ENCODE measurements at regions not wholly inside any gene's neighbourhood (a gene's known extent, or its start where the extent isn't known, plus 50 kb on each side); places are given as distances from the start of the nearest gene placed in this dataset.
"Not testable (repeated sequence)": the region's sequence is repeated elsewhere in the genome, so short reads cannot be mapped to it uniquely, and the experiment has no call there.

DNA sequence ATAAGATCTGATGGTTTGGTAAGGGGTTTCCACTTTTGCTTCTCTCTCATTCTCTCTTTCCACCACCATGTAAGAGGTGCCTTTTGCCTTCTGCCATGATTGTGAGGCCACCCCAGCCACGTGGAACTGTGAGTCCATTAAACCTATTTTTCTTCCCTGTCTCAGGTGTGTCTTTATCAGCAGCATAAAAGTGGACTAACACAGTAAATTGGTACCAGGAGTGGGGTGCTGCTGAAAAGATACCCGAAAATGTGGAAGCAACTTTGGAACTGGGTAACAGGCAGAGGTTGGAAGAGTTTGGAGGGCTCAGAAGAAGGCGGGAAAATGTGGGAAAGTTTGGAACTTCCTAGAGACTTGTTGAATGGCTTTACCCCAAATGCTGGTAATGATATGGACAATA is 226.4 kb upstream of the MSX2 start:
- TF ChIP-seq, protein P1, sequence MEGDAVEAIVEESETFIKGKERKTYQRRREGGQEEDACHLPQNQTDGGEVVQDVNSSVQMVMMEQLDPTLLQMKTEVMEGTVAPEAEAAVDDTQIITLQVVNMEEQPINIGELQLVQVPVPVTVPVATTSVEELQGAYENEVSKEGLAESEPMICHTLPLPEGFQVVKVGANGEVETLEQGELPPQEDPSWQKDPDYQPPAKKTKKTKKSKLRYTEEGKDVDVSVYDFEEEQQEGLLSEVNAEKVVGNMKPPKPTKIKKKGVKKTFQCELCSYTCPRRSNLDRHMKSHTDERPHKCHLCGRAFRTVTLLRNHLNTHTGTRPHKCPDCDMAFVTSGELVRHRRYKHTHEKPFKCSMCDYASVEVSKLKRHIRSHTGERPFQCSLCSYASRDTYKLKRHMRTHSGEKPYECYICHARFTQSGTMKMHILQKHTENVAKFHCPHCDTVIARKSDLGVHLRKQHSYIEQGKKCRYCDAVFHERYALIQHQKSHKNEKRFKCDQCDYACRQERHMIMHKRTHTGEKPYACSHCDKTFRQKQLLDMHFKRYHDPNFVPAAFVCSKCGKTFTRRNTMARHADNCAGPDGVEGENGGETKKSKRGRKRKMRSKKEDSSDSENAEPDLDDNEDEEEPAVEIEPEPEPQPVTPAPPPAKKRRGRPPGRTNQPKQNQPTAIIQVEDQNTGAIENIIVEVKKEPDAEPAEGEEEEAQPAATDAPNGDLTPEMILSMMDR (conservative IDR thresholded peaks at IDR 0.05; ENCODE audit: low read length): not testable (repeated sequence)
- not testable (repeated sequence) for TF ChIP-seq EZH2phosphoT487 (IDR thresholded peaks at IDR 0.05; ENCODE audit: borderline replicate concordance)

Measured in Loucy (cell line).